Right atrium auricular region (tissue), 2 donors: ENCODE measurements at regions not wholly inside any gene's neighbourhood (a gene's known extent, or its start where the extent isn't known, plus 50 kb on each side); places are given as distances from the start of the nearest gene placed in this dataset.

Experiments
- DNase-seq: peaks from one replicate; pipeline ENCODE4 v3.0.0-alpha.2; 2019; ENCODE audit warnings: low spot score
- H3K27ac ChIP-seq, 2 donors: fragments of 200-600 bp; sonication (generic); 1 replicate in 1 of 2; 2 replicates in 1 of 2; pipeline ENCODE4 v1.5.1; 2016 to 2019
- H3K27me3 ChIP-seq, 2 donors: fragments of 200-600 bp; sonication (generic); one replicate each; pipeline versions ENCODE4 v1.5.1 to v1.6.0; 2017 to 2019
- H3K36me3 ChIP-seq: fragments of 200-600 bp; sonication (generic); one replicate; pipeline ENCODE4 v1.5.1; 2016
- H3K4me1 ChIP-seq, 2 donors: fragments of 200-600 bp; sonication (generic); one replicate each; pipeline versions ENCODE4 v1.5.1 to v1.6.0; 2017 to 2019
- H3K4me3 ChIP-seq, 2 donors: fragments of 200-600 bp; sonication (generic); 1 replicate in 1 of 2; 2 replicates in 1 of 2; pipeline ENCODE4 v1.5.1; 2017 to 2019; ENCODE audit warnings: mild to moderate bottlenecking in 1 of 2, moderate library complexity in 1 of 2
- H3K9me3 ChIP-seq, 2 donors: fragments of 200-600 bp; sonication (generic); one replicate each; pipeline ENCODE4 v1.5.1; 2019
- CTCF ChIP-seq, 2 donors: fragments of 200-600 bp; sonication (generic); IDR thresholded peaks; one replicate each; pipeline ENCODE4 v1.5.1; 2019; ENCODE audit warnings: antibody characterized with exemption in 2 of 2

- Histone ChIP-seq H3K27ac (no peak overlapping the region), H3K9me3 (no peaks in the 10 kb centered on the region), H3K27me3 (no peaks in the 10 kb centered on the region), H3K36me3 (no peaks in the 10 kb centered on the region), H3K4me3 (no peak overlapping the region), H3K4me1 (no peaks in the 10 kb centered on the region)
- DNase-seq = no peak
- no peak for TF ChIP-seq CTCF (IDR thresholded peaks at IDR 0.05)
These were observed 93.5 kb downstream of the C1orf94 start for GRCh38 chr1:34270181-34270580.

GRCh38 chr1:34272152-34272551 lies 95.4 kb downstream of the C1orf94 start:
- no peak for TF ChIP-seq CTCF (IDR thresholded peaks at IDR 0.05)
- no peak overlapping the region for H3K4me3 ChIP-seq
- no peaks in the 10 kb centered on the region for H3K27me3 ChIP-seq
- no peak overlapping the region for H3K27ac ChIP-seq
- H3K9me3 ChIP-seq = no peaks in the 10 kb centered on the region
- H3K4me1 ChIP-seq = no peaks in the 10 kb centered on the region
- no peaks in the 10 kb centered on the region for H3K36me3 ChIP-seq
- DNase-seq = no peak

GRCh38 chr1:34275150-34275549 lies 98.4 kb downstream of the C1orf94 start:
- Histone ChIP-seq H3K36me3 (no peaks in the 10 kb centered on the region), H3K27ac (no peak overlapping the region), H3K4me1 (no peaks in the 10 kb centered on the region), H3K9me3 (no peaks in the 10 kb centered on the region), H3K4me3 (no peak overlapping the region), H3K27me3 (no peaks in the 10 kb centered on the region)
- DNase-seq = no peak
- no peak for TF ChIP-seq CTCF (IDR thresholded peaks at IDR 0.05)

- no peaks in the 10 kb centered on the region for H3K36me3 ChIP-seq
- H3K4me1 ChIP-seq = no peaks in the 10 kb centered on the region
- no peak overlapping the region for H3K27ac ChIP-seq
- no peak for DNase-seq
- H3K27me3 ChIP-seq = no peaks in the 10 kb centered on the region
- H3K4me3 ChIP-seq = no peak overlapping the region
- H3K9me3 ChIP-seq = no peaks in the 10 kb centered on the region
- no peak for TF ChIP-seq CTCF (IDR thresholded peaks at IDR 0.05)
These were observed 99.9 kb downstream of the C1orf94 start for GRCh38 chr1:34276606-34277005.

- H3K4me1 ChIP-seq = no peaks in the 10 kb centered on the region
- H3K36me3 ChIP-seq = no peaks in the 10 kb centered on the region
- no peaks in the 10 kb centered on the region for H3K27me3 ChIP-seq
- TF ChIP-seq CTCF (IDR thresholded peaks at IDR 0.05) = no peak
- H3K4me3 ChIP-seq = no peak overlapping the region
- no peak for DNase-seq
- no peak overlapping the region for H3K27ac ChIP-seq
- no peaks in the 10 kb centered on the region for H3K9me3 ChIP-seq
These were observed 100.4 kb downstream of the C1orf94 start for GRCh38 chr1:34277150-34277549.

- Histone ChIP-seq H3K27ac (no peak overlapping the region), H3K9me3 (no peaks in the 10 kb centered on the region), H3K27me3 (no peaks in the 10 kb centered on the region), H3K4me1 (no peaks in the 10 kb centered on the region), H3K36me3 (no peaks in the 10 kb centered on the region), H3K4me3 (no peak overlapping the region)
- no peak for TF ChIP-seq CTCF (IDR thresholded peaks at IDR 0.05)
- no peak for DNase-seq
These were observed 101.5 kb downstream of the C1orf94 start for GRCh38 chr1:34278211-34278610.
